ENCODE measurements at regions not wholly inside any gene's neighbourhood (a gene's known extent, or its start where the extent isn't known, plus 50 kb on each side); places are given as distances from the start of the nearest gene placed in this dataset.

- no peaks in the 10 kb centered on the region for H3K36me3 ChIP-seq (ENCODE audit: control insufficient read depth, insufficient read depth, low read length)
- H3K9me3 ChIP-seq (ENCODE audit: control insufficient read depth, insufficient read depth, low read depth, low read length): no peaks in the 10 kb centered on the region
- BruUV-seq (replicated peaks): no TSS peak
- H3K4me3 ChIP-seq (ENCODE audit: low read depth in 2 of 2, low read length in 2 of 2): no peak overlapping the region
- intact Hi-C loops (cut with micrococcal nuclease; ENCODE audit: unreplicated experiment) (no loop called here), in situ Hi-C loops (cut with HindIII; ENCODE audit: low pct_unique_long_range_greater_than_20kb, low sequenced_read_pairs) (no loop called here)
- TF ChIP-seq CTCF (IDR thresholded peaks at IDR 0.05) (no peak), TCF7L2 (IDR thresholded peaks at IDR 0.05; ENCODE audit: low read depth, low read length) (no peak), SIN3A (IDR thresholded peaks at IDR 0.05; ENCODE audit: borderline replicate concordance, insufficient read depth, low read depth, low read length) (no peak), REST (IDR thresholded peaks at IDR 0.05; ENCODE audit: insufficient read depth in 1 of 2, low read depth in 2 of 2, low read length in 1 of 2) (no peak), POLR2AphosphoS5 (IDR thresholded peaks at IDR 0.05; ENCODE audit: low read depth, low read length) (no peak)
- H3K4me1 ChIP-seq (ENCODE audit: control insufficient read depth, insufficient read depth, low read length): no peaks in the 10 kb centered on the region
- ChIA-PET POLR2A (no interaction called here), CTCF (no interaction called here)
- H3K27ac ChIP-seq (ENCODE audit: low read length): no peak overlapping the region
- H3K27me3 ChIP-seq (ENCODE audit: control insufficient read depth, insufficient read depth, low read length): peaks cover 11% of the 10 kb centered on the region
- DNase-seq (ENCODE audit: low read depth, low spot score) (no peak), ATAC-seq (0 out of 2 replicates have a peak, but pooled peaks have one; percentile 56)
Observed at GRCh38 chr18:24530630-24531111, 70.2 kb downstream of the HRH4 start.

- Histone ChIP-seq H3K4me1 (ENCODE audit: control insufficient read depth, insufficient read depth, low read length) (no peaks in the 10 kb centered on the region), H3K36me3 (ENCODE audit: control insufficient read depth, insufficient read depth, low read length) (no peaks in the 10 kb centered on the region), H3K27ac (ENCODE audit: low read length) (no peak overlapping the region), H3K9me3 (ENCODE audit: control insufficient read depth, insufficient read depth, low read depth, low read length) (no peaks in the 10 kb centered on the region), H3K4me3 (ENCODE audit: low read depth in 2 of 2, low read length in 2 of 2) (no peak overlapping the region), H3K27me3 (ENCODE audit: control insufficient read depth, insufficient read depth, low read length) (peaks cover 9% of the 10 kb centered on the region)
- ChIA-PET CTCF (no interaction called here), POLR2A (no interaction called here)
- intact Hi-C loops (cut with micrococcal nuclease; ENCODE audit: unreplicated experiment) (no loop called here), in situ Hi-C loops (cut with HindIII; ENCODE audit: low pct_unique_long_range_greater_than_20kb, low sequenced_read_pairs) (no loop called here)
- no TSS peak for BruUV-seq (replicated peaks)
- ATAC-seq (no peak), DNase-seq (ENCODE audit: low read depth, low spot score) (no peak)
- TF ChIP-seq POLR2AphosphoS5 (IDR thresholded peaks at IDR 0.05; ENCODE audit: low read depth, low read length): no peak
- no peak for TF ChIP-seq CTCF (IDR thresholded peaks at IDR 0.05)
- TF ChIP-seq TCF7L2 (IDR thresholded peaks at IDR 0.05; ENCODE audit: low read depth, low read length): no peak
- TF ChIP-seq REST (IDR thresholded peaks at IDR 0.05; ENCODE audit: insufficient read depth in 1 of 2, low read depth in 2 of 2, low read length in 1 of 2): no peak
- TF ChIP-seq SIN3A (IDR thresholded peaks at IDR 0.05; ENCODE audit: borderline replicate concordance, insufficient read depth, low read depth, low read length): no peak
Observed at GRCh38 chr18:24534271-24534670, 73.8 kb downstream of the HRH4 start.
